Left ventricle myocardium inferior (tissue), 1 donor: ENCODE measurements at regions not wholly inside any gene's neighbourhood (a gene's known extent, or its start where the extent isn't known, plus 50 kb on each side); places are given as distances from the start of the nearest gene placed in this dataset.

Experiments
- DNase-seq: peaks from one replicate; pipeline ENCODE4 v3.0.0-alpha.2; 2020
- H3K27ac ChIP-seq: fragments of 200-600 bp; replicated peaks from 2 replicates; pipeline ENCODE4 v1.8.0; 2021
- H3K27me3 ChIP-seq: fragments of 200-600 bp; 2 replicates; pipeline ENCODE4 v1.8.0; 2021; ENCODE audit warnings: low read depth
- H3K36me3 ChIP-seq: fragments of 200-600 bp; 2 replicates; pipeline ENCODE4 v1.8.0; 2021
- H3K4me1 ChIP-seq: fragments of 200-600 bp; 2 replicates; pipeline ENCODE4 v1.8.0; 2021
- H3K4me3 ChIP-seq: fragments of 200-600 bp; 2 replicates; pipeline ENCODE4 v1.8.0; 2021; ENCODE audit warnings: mild to moderate bottlenecking, moderate library complexity
- H3K9me3 ChIP-seq: fragments of 200-600 bp; replicated peaks from 2 replicates; pipeline ENCODE4 v1.8.0; 2021
- CTCF ChIP-seq: fragments of 200-600 bp; IDR thresholded peaks from 2 replicates; pipeline ENCODE4 v1.8.0; 2021; ENCODE audit warnings: antibody characterized with exemption, mild to moderate bottlenecking, borderline replicate concordance
- intact Hi-C: fragments of 100-400 bp; cut with micrococcal nuclease; formaldehyde crosslinking; loops from one replicate; pipeline ENCODE4 v1.11.0; 2022
- donor health status: DM: no; HTN: yes; CAD: no; lungs with severe emphysema.

- no peaks in the 10 kb centered on the region for H3K9me3 ChIP-seq
- intact Hi-C loops = no loop called here
- no peak for DNase-seq
- H3K27ac ChIP-seq = peak overlapping the region; percentile 64
- no peak overlapping the region for H3K4me3 ChIP-seq
- peaks cover 3% of the 10 kb centered on the region for H3K4me1 ChIP-seq
- H3K36me3 ChIP-seq = no peaks in the 10 kb centered on the region
- TF ChIP-seq CTCF = no peak
- H3K27me3 ChIP-seq = no peaks in the 10 kb centered on the region
Observed at GRCh38 chr5:67879620-67880510, 335.7 kb upstream of the PIK3R1 start.

GRCh38 chr5:67878933-67879332, 336.6 kb upstream of the PIK3R1 start:
- no peaks in the 10 kb centered on the region for H3K27me3 ChIP-seq
- peaks cover 10% of the 10 kb centered on the region for H3K4me1 ChIP-seq
- no peak overlapping the region for H3K4me3 ChIP-seq
- H3K9me3 ChIP-seq = no peaks in the 10 kb centered on the region
- intact Hi-C loops = no loop called here
- peak overlapping the region; percentile 64 for H3K27ac ChIP-seq
- no peak for DNase-seq
- TF ChIP-seq CTCF = no peak
- no peaks in the 10 kb centered on the region for H3K36me3 ChIP-seq

- intact Hi-C loops = no loop called here
- TF ChIP-seq CTCF = no peak
- H3K36me3 ChIP-seq = no peaks in the 10 kb centered on the region
Observed at GRCh38 chr5:67876371-67876770, 339.2 kb upstream of the PIK3R1 start.

GRCh38 chr5:67875601-67876000, 340.0 kb upstream of the PIK3R1 start:
- Histone ChIP-seq H3K27me3 (no peaks in the 10 kb centered on the region), H3K4me1 (peaks cover 16% of the 10 kb centered on the region), H3K4me3 (no peak overlapping the region), H3K27ac (no peak overlapping the region), H3K36me3 (no peaks in the 10 kb centered on the region), H3K9me3 (no peaks in the 10 kb centered on the region)
- DNase-seq = no peak
- no peak for TF ChIP-seq CTCF
- intact Hi-C loops = no loop called here

More at GRCh38 chr5:67876371-67876770, 339.2 kb upstream of the PIK3R1 start:
- H3K4me1 ChIP-seq = peaks cover 16% of the 10 kb centered on the region
- DNase-seq = no peak
- no peaks in the 10 kb centered on the region for H3K27me3 ChIP-seq
- H3K27ac ChIP-seq = no peak overlapping the region
- no peak overlapping the region for H3K4me3 ChIP-seq
- H3K9me3 ChIP-seq = no peaks in the 10 kb centered on the region

- Histone ChIP-seq H3K4me1 (peaks cover 13% of the 10 kb centered on the region), H3K27ac (no peak overlapping the region), H3K4me3 (no peak overlapping the region), H3K9me3 (no peaks in the 10 kb centered on the region), H3K36me3 (no peaks in the 10 kb centered on the region), H3K27me3 (no peaks in the 10 kb centered on the region)
- intact Hi-C loops = no loop called here
- no peak for TF ChIP-seq CTCF
- no peak for DNase-seq
Observed at GRCh38 chr5:67873935-67874334, 341.6 kb upstream of the PIK3R1 start.
